ENCODE measurements at regions not wholly inside any gene's neighbourhood (a gene's known extent, or its start where the extent isn't known, plus 50 kb on each side); places are given as distances from the start of the nearest gene placed in this dataset.

DNA sequence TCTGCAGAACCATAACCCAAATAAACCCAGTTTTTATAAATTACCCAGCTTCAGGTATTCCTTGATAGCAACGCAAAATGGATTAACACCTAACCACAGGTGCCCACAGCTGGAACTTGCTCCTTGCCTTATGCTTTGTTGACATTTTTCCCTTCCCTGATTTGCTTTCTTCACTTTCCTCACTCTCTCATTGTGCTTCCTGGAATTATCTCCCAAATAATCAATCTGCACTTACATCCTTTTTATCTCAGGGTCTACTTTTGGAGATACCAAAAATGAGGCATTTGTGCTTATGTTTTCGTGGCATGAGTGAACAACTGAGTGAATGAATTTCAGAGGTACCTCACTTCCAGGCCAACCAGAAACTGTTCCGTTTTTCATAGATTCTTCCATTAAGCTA, 374.3 kb downstream of the DOK5 start:
- no peak overlapping the region for H3K4me3 Mint-ChIP-seq
- DNase-seq = no peak
- H3K27me3 Mint-ChIP-seq (ENCODE audit: low read depth, poor library complexity) = peaks cover 3% of the 10 kb centered on the region
- no peaks in the 10 kb centered on the region for H3K4me1 Mint-ChIP-seq
- H3K27ac Mint-ChIP-seq = no peak overlapping the region
- no peaks in the 10 kb centered on the region for H3K36me3 Mint-ChIP-seq (ENCODE audit: low read depth)
- no peaks in the 10 kb centered on the region for H3K9me3 Mint-ChIP-seq
- TF ChIP-seq, protein P1, sequence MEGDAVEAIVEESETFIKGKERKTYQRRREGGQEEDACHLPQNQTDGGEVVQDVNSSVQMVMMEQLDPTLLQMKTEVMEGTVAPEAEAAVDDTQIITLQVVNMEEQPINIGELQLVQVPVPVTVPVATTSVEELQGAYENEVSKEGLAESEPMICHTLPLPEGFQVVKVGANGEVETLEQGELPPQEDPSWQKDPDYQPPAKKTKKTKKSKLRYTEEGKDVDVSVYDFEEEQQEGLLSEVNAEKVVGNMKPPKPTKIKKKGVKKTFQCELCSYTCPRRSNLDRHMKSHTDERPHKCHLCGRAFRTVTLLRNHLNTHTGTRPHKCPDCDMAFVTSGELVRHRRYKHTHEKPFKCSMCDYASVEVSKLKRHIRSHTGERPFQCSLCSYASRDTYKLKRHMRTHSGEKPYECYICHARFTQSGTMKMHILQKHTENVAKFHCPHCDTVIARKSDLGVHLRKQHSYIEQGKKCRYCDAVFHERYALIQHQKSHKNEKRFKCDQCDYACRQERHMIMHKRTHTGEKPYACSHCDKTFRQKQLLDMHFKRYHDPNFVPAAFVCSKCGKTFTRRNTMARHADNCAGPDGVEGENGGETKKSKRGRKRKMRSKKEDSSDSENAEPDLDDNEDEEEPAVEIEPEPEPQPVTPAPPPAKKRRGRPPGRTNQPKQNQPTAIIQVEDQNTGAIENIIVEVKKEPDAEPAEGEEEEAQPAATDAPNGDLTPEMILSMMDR (IDR thresholded peaks at IDR 0.05) = no peak

DNA sequence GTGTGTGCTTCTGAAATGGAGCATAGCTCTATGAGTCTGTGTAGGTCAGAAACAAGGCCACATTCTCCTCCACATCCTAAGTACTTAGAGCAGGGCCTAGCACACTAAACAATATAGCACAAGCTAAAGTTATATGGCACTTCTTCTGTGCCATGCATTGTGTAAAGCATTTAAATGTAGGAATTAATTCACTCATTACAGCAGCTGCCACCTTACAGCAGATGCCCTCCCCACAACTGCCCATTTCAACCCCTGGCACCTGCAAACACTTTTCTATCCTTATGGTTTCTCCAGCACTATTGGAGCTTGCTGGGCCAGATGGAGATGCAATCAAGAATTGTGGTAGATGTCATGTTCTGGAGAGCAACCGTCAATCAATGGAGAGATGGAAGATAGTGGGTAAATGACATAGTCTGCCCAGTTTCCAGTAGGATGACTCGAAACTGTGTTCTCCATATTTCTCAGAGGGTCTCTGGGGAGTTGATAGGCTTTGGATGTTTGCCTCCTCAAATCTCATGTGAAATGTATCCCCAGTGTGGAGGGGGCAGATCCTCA, 373.7 kb downstream of the DOK5 start:
- no peaks in the 10 kb centered on the region for H3K36me3 Mint-ChIP-seq (ENCODE audit: low read depth)
- H3K27ac Mint-ChIP-seq = no peak overlapping the region
- H3K4me3 Mint-ChIP-seq = no peak overlapping the region
- no peaks in the 10 kb centered on the region for H3K4me1 Mint-ChIP-seq
- TF ChIP-seq, protein P1 (IDR thresholded peaks at IDR 0.05) = no peak
- peaks cover 3% of the 10 kb centered on the region for H3K27me3 Mint-ChIP-seq (ENCODE audit: low read depth, poor library complexity)
- no peak for DNase-seq
- H3K9me3 Mint-ChIP-seq = no peaks in the 10 kb centered on the region

DNA sequence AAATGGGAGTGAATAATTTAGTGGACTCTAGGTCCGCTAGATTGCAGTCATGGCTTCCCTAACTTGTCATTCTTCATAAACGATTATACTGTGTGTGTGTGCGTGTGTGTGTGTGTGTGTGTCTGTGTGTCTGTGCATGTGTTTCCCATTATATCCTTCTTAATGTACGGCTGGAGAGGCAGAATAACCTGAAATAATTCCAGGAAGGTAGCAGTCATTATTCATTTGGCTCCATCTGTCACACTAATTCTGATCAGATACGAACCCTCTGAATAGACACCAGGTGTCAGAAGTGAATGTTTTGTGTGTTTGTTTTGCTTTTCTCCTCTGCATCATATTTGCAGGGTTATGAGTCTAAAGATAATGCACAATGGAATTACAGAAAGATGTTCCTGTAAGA, 372.9 kb downstream of the DOK5 start:
- no peak overlapping the region for H3K4me3 Mint-ChIP-seq
- H3K36me3 Mint-ChIP-seq (ENCODE audit: low read depth) = no peaks in the 10 kb centered on the region
- H3K27me3 Mint-ChIP-seq (ENCODE audit: low read depth, poor library complexity) = peaks cover 3% of the 10 kb centered on the region
- no peak for DNase-seq
- TF ChIP-seq, protein P1 (IDR thresholded peaks at IDR 0.05) = no peak
- H3K4me1 Mint-ChIP-seq = no peaks in the 10 kb centered on the region
- no peak overlapping the region for H3K27ac Mint-ChIP-seq
- no peaks in the 10 kb centered on the region for H3K9me3 Mint-ChIP-seq

DNA sequence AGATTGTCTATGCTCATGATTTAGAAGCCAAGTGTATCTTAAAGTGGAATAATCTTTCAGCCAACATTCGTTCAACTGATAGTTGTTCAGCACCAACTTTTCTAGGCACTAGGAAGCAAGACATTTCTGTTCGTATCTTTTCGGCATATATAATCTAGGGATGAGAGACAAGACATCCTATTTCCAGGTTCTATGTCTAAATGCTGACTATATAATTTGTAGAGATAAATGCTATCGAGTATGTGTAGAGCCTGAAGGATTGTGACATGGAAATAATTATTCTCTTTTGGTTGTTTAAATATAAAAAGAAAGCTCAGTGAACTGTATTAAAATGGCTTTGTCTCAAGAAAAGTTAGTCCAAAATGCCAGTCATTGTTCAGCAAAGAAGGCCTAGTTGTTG, 371.6 kb downstream of the DOK5 start:
- TF ChIP-seq, protein P1 (IDR thresholded peaks at IDR 0.05) = no peak
- Mint-ChIP-seq H3K4me3 (no peak overlapping the region), H3K9me3 (no peaks in the 10 kb centered on the region), H3K27me3 (ENCODE audit: low read depth, poor library complexity) (peaks cover 3% of the 10 kb centered on the region), H3K27ac (no peak overlapping the region), H3K36me3 (ENCODE audit: low read depth) (no peaks in the 10 kb centered on the region), H3K4me1 (no peaks in the 10 kb centered on the region)
- DNase-seq = no peak

DNA sequence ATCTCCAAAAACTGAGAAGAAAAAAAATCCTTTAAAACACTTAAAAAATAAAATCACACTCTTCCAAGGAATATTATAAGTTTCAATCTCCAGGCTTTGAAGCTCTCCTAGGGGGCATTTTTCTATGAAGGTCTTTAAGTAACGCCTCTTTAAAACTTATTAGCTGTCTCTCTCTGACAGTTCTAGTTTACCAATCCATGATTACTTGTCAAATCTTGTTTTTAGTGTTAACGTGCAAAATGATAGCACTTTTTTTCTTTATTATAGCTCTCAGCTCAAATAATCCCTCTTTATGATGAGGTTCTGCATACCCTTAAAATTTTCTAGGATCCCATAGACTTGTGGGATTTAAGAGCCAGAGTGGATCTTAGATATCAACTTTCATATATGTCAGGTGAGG, 369.0 kb downstream of the DOK5 start:
- Mint-ChIP-seq H3K4me1 (no peaks in the 10 kb centered on the region), H3K27ac (no peak overlapping the region), H3K9me3 (no peaks in the 10 kb centered on the region), H3K4me3 (no peak overlapping the region), H3K27me3 (ENCODE audit: low read depth, poor library complexity) (no peaks in the 10 kb centered on the region), H3K36me3 (ENCODE audit: low read depth) (no peaks in the 10 kb centered on the region)
- TF ChIP-seq, protein P1 (IDR thresholded peaks at IDR 0.05) = no peak
- DNase-seq = no peak

DNA sequence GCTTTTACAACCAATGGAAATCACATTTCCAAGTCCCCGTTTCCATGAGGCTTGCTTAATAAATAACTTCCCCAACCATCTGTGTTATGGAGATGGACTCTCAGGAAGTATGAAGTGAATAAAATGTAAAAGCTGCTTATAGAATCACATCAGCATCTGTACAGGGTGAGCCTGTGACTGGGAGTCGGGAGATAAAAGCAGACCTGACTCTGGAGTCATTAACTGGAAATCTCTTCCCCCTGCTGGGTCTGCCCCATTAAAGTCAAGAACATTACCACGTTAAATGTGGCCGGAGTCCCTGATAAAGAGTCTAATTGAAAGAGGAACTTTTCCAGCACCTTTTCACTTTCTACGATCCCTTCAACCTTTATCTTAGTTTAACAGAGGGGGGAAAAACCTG, 368.5 kb downstream of the DOK5 start:
- DNase-seq = no peak
- no peaks in the 10 kb centered on the region for H3K9me3 Mint-ChIP-seq
- H3K27me3 Mint-ChIP-seq (ENCODE audit: low read depth, poor library complexity) = no peaks in the 10 kb centered on the region
- H3K27ac Mint-ChIP-seq = no peak overlapping the region
- H3K36me3 Mint-ChIP-seq (ENCODE audit: low read depth) = no peaks in the 10 kb centered on the region
- H3K4me1 Mint-ChIP-seq = no peaks in the 10 kb centered on the region
- H3K4me3 Mint-ChIP-seq = no peak overlapping the region
- TF ChIP-seq, protein P1 (IDR thresholded peaks at IDR 0.05) = no peak
